ENCODE measurements at regions not wholly inside any gene's neighbourhood (a gene's known extent, or its start where the extent isn't known, plus 50 kb on each side); places are given as distances from the start of the nearest gene placed in this dataset.

GRCh38 chr2:41878056-41878455, 169.8 kb upstream of the PKDCC start:
- TF ChIP-seq TAF1 (IDR thresholded peaks at IDR 0.05; ENCODE audit: borderline replicate concordance, insufficient read depth, low read length) (no peak), REST (IDR thresholded peaks at IDR 0.05; ENCODE audit: insufficient read depth in 1 of 2, low read depth in 2 of 2, low read length in 2 of 2) (no peak)

- TF ChIP-seq FOXP2 (optimal IDR thresholded peaks at IDR 0.05; ENCODE audit: borderline replicate concordance, extremely low read depth, extremely low read length, insufficient read depth) (no peak), REST (IDR thresholded peaks at IDR 0.05; ENCODE audit: insufficient read depth in 1 of 2, low read depth in 2 of 2, low read length in 2 of 2) (no peak), TAF1 (IDR thresholded peaks at IDR 0.05; ENCODE audit: borderline replicate concordance, insufficient read depth, low read length) (no peak), POLR2AphosphoS5 (IDR thresholded peaks at IDR 0.05; ENCODE audit: low read depth, low read length) (no peak), SIN3A (IDR thresholded peaks at IDR 0.05; ENCODE audit: borderline replicate concordance, insufficient read depth, low read length) (no peak)
Observed at GRCh38 chr2:41878716-41879234, 169.0 kb upstream of the PKDCC start.

GRCh38 chr2:41879235-41879916, 168.4 kb upstream of the PKDCC start:
- no peak for TF ChIP-seq SIN3A (IDR thresholded peaks at IDR 0.05; ENCODE audit: borderline replicate concordance, insufficient read depth, low read length)

- TF ChIP-seq FOXP2 (optimal IDR thresholded peaks at IDR 0.05; ENCODE audit: borderline replicate concordance, extremely low read depth, extremely low read length, insufficient read depth) = no peak
- TF ChIP-seq TAF1 (IDR thresholded peaks at IDR 0.05; ENCODE audit: borderline replicate concordance, insufficient read depth, low read length) = no peak
Observed at GRCh38 chr2:41880561-41881243, 167.1 kb upstream of the PKDCC start.

- TF ChIP-seq TAF1 (IDR thresholded peaks at IDR 0.05; ENCODE audit: borderline replicate concordance, insufficient read depth, low read length) (no peak), POLR2AphosphoS5 (IDR thresholded peaks at IDR 0.05; ENCODE audit: low read depth, low read length) (no peak), REST (IDR thresholded peaks at IDR 0.05; ENCODE audit: insufficient read depth in 1 of 2, low read depth in 2 of 2, low read length in 2 of 2) (no peak), FOXP2 (optimal IDR thresholded peaks at IDR 0.05; ENCODE audit: borderline replicate concordance, extremely low read depth, extremely low read length, insufficient read depth) (no peak), SIN3A (IDR thresholded peaks at IDR 0.05; ENCODE audit: borderline replicate concordance, insufficient read depth, low read length) (no peak)
Observed at GRCh38 chr2:41881249-41881648, 166.6 kb upstream of the PKDCC start.

GRCh38 chr2:41884718-41885117, 163.1 kb upstream of the PKDCC start:
- TF ChIP-seq TAF1 (IDR thresholded peaks at IDR 0.05; ENCODE audit: borderline replicate concordance, insufficient read depth, low read length) (no peak), POLR2AphosphoS5 (IDR thresholded peaks at IDR 0.05; ENCODE audit: low read depth, low read length) (no peak), SIN3A (IDR thresholded peaks at IDR 0.05; ENCODE audit: borderline replicate concordance, insufficient read depth, low read length) (no peak), REST (IDR thresholded peaks at IDR 0.05; ENCODE audit: insufficient read depth in 1 of 2, low read depth in 2 of 2, low read length in 2 of 2) (no peak)
